ACC112 (cell line): ENCODE measurements at regions not wholly inside any gene's neighbourhood (a gene's known extent, or its start where the extent isn't known, plus 50 kb on each side); places are given as distances from the start of the nearest gene placed in this dataset.
"Not testable (repeated sequence)": the region's sequence is repeated elsewhere in the genome, so short reads cannot be mapped to it uniquely, and the experiment has no call there.

Source experiments
- H2AFZ ChIP-seq: fragments of 200-600 bp; sonication (generic); one replicate; pipeline ENCODE4 v1.6.0; 2017; ENCODE audit warnings: antibody characterized with exemption, low read length; ENCODE audit not compliant: unreplicated experiment
- H3K27ac ChIP-seq: fragments of 200-600 bp; sonication (generic); 2 replicates; pipeline ENCODE4 v1.5.1; 2014; ENCODE audit warnings: low read depth, mild to moderate bottlenecking, antibody characterized with exemption, low read length, moderate library complexity
- H3K27me3 ChIP-seq: fragments of 200-600 bp; sonication (generic); 2 replicates; pipeline ENCODE4 v1.6.1; 2014; ENCODE audit warnings: mild to moderate bottlenecking, antibody characterized with exemption, low read length, moderate library complexity, mixed read lengths; ENCODE audit not compliant: insufficient read depth
- H3K36me3 ChIP-seq: fragments of 200-600 bp; sonication (generic); 2 replicates; pipeline ENCODE4 v1.6.1; 2016; ENCODE audit warnings: mild to moderate bottlenecking, antibody characterized with exemption, low read length, moderate library complexity, mixed read lengths; ENCODE audit not compliant: insufficient read depth
- H3K4me1 ChIP-seq: fragments of 200-600 bp; sonication (generic); one replicate; pipeline ENCODE4 v1.6.1; 2016; ENCODE audit warnings: low read length, mixed read lengths; ENCODE audit not compliant: insufficient read depth, unreplicated experiment, control insufficient read depth
- H3K4me3 ChIP-seq: fragments of 200-600 bp; sonication (generic); 2 replicates; pipeline ENCODE4 v1.5.1; 2014; ENCODE audit warnings: mild to moderate bottlenecking, low read depth, low read length
- H3K79me2 ChIP-seq: fragments of 200-600 bp; sonication (generic); one replicate; pipeline ENCODE4 v1.6.0; 2016; ENCODE audit warnings: low read length; ENCODE audit not compliant: control insufficient read depth, unreplicated experiment, insufficient read depth

DNA sequence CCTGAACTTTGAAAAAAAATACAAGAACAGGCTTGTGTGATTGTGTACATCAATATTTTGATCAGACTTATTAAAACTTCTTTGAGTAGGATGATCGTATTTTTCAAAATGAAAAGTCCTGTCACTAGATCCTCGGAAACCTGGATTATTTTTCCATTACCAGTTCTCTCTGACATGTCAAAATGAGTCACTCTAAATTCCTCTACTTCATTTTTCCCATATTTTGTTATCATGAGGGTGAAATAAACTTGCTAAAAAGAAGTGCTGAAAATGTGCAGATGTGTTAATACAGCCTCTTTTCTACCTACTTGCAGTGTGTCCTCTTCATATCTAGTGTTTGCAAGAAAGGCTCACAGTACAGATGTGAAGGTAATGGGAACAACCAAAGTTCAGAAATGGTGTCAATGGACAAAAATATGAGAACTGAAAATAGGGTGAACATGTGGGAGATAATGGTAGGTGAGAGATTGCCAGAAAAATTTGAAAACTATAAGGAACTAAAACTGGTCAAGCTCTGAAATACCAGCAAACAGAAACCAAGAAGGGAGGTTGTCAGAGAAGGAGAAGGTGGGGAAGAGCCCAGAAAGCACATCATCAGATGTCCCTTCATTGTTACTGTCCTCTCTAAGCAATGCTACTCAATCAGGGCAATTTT lies 108.2 kb downstream of the EOMES start:
- Histone ChIP-seq H3K27ac (peak overlapping the region; percentile 34; the same call in 1 of the 2 replicates), H2AFZ (no peak overlapping the region), H3K36me3 (0 out of 2 replicates have a peak, but pooled peaks cover 5% of the 10 kb centered on the region), H3K4me3 (no peak overlapping the region), H3K27me3 (no peaks in the 10 kb centered on the region), H3K4me1 (no peaks in the 10 kb centered on the region), H3K79me2 (no peaks in the 10 kb centered on the region)

- peaks cover 14% of the 10 kb centered on the region for H3K4me1 ChIP-seq
- no peak overlapping the region for H3K4me3 ChIP-seq
- H3K27ac ChIP-seq = no peak overlapping the region
- H3K79me2 ChIP-seq = no peaks in the 10 kb centered on the region
- 0 out of 2 replicates have a peak, but pooled peaks cover 5% of the 10 kb centered on the region for H3K36me3 ChIP-seq
- H2AFZ ChIP-seq = no peak overlapping the region
- no peaks in the 10 kb centered on the region for H3K27me3 ChIP-seq
These were observed 111.2 kb downstream of the EOMES start for GRCh38 chr3:27610800-27611525.

GRCh38 chr3:27607370-27607769 lies 114.8 kb downstream of the EOMES start:
- H3K27me3 ChIP-seq = no peaks in the 10 kb centered on the region
- H3K79me2 ChIP-seq = no peaks in the 10 kb centered on the region
- peak overlapping the region; percentile 14; the same call in 1 of the 2 replicates for H3K27ac ChIP-seq
- peaks cover 14% of the 10 kb centered on the region for H3K4me1 ChIP-seq
- H2AFZ ChIP-seq = no peak overlapping the region
- H3K4me3 ChIP-seq = no peak overlapping the region
- no peaks in the 10 kb centered on the region for H3K36me3 ChIP-seq

- Histone ChIP-seq H3K27ac (0 out of 2 replicates have a peak overlapping the region, but pooled peaks have one; percentile 14), H2AFZ (peak overlapping the region; percentile 16), H3K27me3 (no peaks in the 10 kb centered on the region), H3K4me1 (peaks cover 14% of the 10 kb centered on the region), H3K36me3 (no peaks in the 10 kb centered on the region), H3K4me3 (no peak overlapping the region), H3K79me2 (no peaks in the 10 kb centered on the region)
These were observed 115.6 kb downstream of the EOMES start for GRCh38 chr3:27606537-27606936.

DNA sequence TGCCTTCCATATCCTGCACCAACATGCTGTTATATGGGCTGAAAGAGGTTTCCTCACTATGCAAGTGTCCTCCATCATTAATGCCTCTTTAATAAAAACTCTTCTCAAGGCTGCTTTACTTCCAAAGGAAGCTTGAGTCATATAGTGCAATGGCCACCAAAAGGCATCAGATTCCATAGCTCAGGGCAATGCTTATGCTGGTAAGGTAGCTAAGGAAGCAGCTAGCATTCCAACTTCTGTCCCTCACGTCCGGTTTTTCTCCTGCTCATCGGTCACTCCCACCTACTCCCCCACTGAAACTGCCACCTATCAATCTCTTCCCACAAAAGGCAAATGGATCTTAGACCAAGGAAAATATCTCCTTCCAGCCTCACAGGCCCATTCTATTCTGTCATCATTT lies 117.1 kb upstream of the SLC4A7 start:
- not testable (repeated sequence) for H3K79me2 ChIP-seq, H3K36me3 ChIP-seq, H3K4me3 ChIP-seq, H2AFZ ChIP-seq, H3K27ac ChIP-seq, H3K27me3 ChIP-seq
- peaks cover 17% of the 10 kb centered on the region for H3K4me1 ChIP-seq

DNA sequence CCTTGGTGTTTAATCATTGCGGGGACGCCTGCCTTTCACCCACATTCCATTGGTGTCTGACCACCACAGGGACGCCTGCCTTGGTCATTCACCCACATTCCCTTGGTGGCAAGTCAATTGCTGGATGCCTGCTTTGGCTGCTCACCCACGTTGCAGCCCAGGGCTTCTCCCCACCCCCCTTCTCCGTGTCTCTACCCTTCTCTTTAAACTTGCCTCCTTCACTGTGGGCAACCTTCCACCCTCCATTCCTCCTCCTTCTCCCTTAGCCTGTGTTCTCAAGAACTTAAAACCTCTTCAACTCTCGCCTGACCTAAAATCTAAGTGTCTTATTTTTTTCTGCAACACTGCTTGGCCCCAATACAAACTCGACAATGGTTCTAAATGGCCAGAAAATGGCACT lies 115.6 kb upstream of the SLC4A7 start:
- H2AFZ ChIP-seq, H3K4me3 ChIP-seq, H3K27me3 ChIP-seq, H3K27ac ChIP-seq, H3K79me2 ChIP-seq, H3K36me3 ChIP-seq: not testable (repeated sequence)
- H3K4me1 ChIP-seq = peaks cover 17% of the 10 kb centered on the region

GRCh38 chr3:27596921-27597320 lies 112.7 kb upstream of the SLC4A7 start:
- no peaks in the 10 kb centered on the region for H3K36me3 ChIP-seq
- no peaks in the 10 kb centered on the region for H3K79me2 ChIP-seq
- no peaks in the 10 kb centered on the region for H3K27me3 ChIP-seq
- H3K4me3 ChIP-seq = no peak overlapping the region
- peak overlapping the region; percentile 45 for H2AFZ ChIP-seq
- H3K4me1 ChIP-seq = peaks cover 18% of the 10 kb centered on the region
- peak overlapping the region; percentile 60 for H3K27ac ChIP-seq

DNA sequence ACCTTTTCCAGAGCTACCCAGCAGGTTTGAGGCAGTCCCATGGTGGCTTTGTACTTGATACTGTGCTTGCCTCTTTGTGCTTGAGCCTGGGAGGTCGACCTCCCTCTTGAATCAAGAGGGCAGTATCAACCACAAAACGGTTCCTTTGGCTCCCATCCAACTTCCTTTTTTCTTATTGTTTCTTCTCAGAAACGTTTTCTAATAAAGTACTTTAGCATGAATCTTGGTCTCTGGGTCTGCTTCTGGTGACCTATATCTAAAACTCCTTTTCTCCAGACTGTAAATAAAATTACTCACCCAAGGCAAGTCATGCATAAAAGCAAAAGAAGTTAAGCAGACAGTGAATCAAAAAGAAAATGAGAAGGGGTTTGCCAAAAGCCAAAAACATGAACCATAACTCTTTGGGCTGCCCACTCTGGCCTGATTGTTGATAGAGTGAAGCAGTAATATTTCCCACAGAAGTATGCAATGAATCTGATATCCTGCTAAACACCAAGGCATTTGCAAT lies 112.2 kb upstream of the SLC4A7 start:
- peaks cover 23% of the 10 kb centered on the region for H3K4me1 ChIP-seq
- peak overlapping the region; percentile 45 for H2AFZ ChIP-seq
- no peaks in the 10 kb centered on the region for H3K27me3 ChIP-seq
- no peaks in the 10 kb centered on the region for H3K79me2 ChIP-seq
- no peak overlapping the region for H3K4me3 ChIP-seq
- no peaks in the 10 kb centered on the region for H3K36me3 ChIP-seq
- peak overlapping the region; percentile 60 for H3K27ac ChIP-seq

DNA sequence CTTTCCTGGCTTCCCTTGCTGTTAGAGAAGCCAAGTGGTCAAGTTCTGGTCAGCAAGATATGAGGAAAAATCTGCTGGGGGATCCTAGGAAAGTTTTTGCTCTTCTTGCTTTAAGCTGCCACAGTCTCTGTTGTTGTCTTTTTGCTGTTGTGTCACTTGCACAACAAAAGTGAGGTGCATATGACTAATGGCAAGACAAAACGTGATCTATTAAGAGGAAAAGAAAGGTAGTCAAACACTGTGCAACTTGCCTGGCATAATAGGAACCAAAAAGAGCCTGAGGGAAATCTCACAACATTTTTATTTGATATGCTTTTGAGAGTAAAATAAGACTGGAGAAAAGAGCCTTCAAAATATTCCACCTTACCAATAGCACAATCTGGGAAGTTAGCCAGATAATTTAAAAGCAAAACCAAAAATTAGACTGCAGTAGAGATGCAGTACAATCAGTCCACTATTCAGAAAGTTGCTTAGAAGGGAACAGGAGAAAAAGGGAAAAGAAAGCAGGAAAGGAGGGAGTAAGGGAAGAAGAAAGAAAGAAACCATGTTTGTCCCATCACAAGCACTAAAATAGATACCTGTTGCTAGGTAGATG lies 110.0 kb upstream of the SLC4A7 start:
- no peak overlapping the region for H3K27ac ChIP-seq
- H2AFZ ChIP-seq = no peak overlapping the region
- no peaks in the 10 kb centered on the region for H3K27me3 ChIP-seq
- H3K79me2 ChIP-seq = no peaks in the 10 kb centered on the region
- H3K4me1 ChIP-seq = peaks cover 45% of the 10 kb centered on the region
- no peaks in the 10 kb centered on the region for H3K36me3 ChIP-seq
- no peak overlapping the region for H3K4me3 ChIP-seq

DNA sequence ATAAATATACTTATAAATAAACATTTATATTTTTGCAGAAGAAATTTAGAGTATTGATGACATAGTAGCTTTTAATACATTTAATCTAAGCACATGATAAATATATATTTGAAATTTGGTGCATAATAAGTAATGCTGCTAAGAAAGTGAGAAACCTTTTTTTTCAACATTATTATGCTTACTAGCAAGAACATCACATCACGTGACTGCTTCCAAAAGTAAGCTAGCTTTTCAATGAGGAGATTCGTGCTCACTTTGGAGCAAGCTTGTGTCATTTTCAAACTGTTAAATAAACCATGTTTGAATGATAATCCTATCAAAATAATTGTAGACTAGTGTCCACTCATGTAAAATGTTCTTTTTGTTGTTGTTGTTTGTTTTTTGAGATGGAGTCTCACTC lies 109.0 kb upstream of the SLC4A7 start:
- Histone ChIP-seq H3K27ac (no peak overlapping the region), H2AFZ (no peak overlapping the region), H3K4me3 (no peak overlapping the region), H3K36me3 (no peaks in the 10 kb centered on the region), H3K4me1 (peaks cover 47% of the 10 kb centered on the region), H3K79me2 (no peaks in the 10 kb centered on the region), H3K27me3 (no peaks in the 10 kb centered on the region)
